ENCODE measurements at regions not wholly inside any gene's neighbourhood (a gene's known extent, or its start where the extent isn't known, plus 50 kb on each side); places are given as distances from the start of the nearest gene placed in this dataset.

DNA sequence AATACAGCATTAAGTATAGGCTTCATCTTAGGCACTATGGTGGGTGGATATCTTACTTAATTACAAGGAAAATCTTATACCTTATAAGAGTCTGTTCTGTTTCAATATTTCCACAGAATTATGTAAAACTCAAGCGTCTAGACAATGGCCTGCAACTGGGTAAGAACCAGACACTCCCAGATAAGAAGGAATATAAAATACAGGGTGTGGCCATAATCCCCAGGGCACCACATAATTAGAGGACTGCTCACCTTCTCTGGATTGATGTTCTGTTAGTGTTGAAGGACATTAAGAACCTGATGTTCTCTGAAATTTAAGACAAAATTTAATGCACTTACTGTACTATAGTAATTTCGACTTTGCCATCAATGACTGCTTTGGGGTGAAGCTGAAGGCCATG, 198.2 kb upstream of the ARSJ start:
- DNase-seq (ENCODE audit: low read depth in 2 of 2): no peak

GRCh38 chr4:114178392-114178791, 198.9 kb upstream of the ARSJ start:
- DNase-seq (ENCODE audit: low read depth in 2 of 2): no peak

GRCh38 chr4:114180481-114180880, 201.0 kb upstream of the ARSJ start:
- DNase-seq (ENCODE audit: low read depth in 2 of 2): peak; percentile 7 to 9

GRCh38 chr4:114184901-114185300, 205.5 kb upstream of the ARSJ start:
- no peak for DNase-seq (ENCODE audit: low read depth in 2 of 2)

GRCh38 chr4:114187592-114187991, 208.1 kb upstream of the ARSJ start:
- DNase-seq (ENCODE audit: low read depth in 2 of 2): no peak

DNA sequence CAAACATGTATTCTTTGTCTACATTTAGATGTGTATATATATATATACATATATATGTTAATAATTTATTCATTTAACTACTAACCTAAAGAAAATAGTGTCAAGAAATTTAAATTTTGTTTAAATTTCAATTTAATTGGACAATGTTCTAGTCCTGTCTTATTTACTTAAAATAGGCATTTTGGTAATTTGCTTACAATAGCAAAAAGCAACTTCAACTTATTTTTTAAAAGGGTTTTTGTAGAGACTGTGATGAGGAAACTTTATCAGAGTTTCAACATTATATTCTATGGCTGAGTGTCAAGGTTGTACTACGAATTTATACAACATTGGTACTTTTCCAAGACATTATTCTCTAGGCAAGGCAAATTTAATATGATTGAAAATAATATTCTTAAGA, 212.0 kb upstream of the ARSJ start:
- no peak for DNase-seq (ENCODE audit: low read depth in 2 of 2)

- no peak for DNase-seq (ENCODE audit: low read depth in 2 of 2)
Measured at GRCh38 chr4:114192854-114193253, 213.4 kb upstream of the ARSJ start.

DNA sequence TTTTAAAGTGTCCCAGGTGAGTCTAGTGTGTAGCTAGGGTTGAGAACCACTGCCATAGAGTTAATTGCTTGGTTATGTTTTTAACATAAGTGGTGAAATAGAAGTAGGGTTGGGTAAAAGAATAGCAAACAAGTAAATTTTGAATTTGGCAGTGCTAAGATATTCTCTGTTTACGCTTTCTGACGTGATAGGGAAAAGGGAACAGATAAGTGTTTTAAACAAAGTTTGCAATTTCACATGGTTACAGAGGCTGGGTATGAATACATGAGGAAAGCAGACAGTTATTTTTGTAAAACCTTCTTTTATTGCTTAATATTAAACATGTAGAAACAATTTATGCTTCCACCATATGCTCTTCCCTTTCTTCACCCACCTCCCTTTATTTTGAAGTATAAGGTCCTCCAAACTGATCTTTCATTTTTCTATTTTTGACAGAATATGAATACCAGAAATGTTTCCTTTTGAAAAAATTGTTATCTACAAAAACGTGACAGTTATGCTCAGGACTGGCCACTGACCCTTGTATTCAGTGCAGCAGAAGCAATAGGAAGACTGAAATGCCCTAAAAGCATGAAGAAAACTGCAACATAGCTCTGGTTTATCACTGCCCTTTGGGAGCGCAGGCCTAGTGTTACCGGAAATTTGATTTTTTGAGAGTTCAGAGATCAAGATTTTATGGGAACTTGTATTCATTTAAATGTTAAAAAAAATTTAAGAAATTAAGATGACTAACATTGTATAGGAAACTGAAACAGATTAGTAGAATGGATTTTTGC, 214.4 kb upstream of the ARSJ start:
- DNase-seq (ENCODE audit: low read depth in 2 of 2): no peak

DNA sequence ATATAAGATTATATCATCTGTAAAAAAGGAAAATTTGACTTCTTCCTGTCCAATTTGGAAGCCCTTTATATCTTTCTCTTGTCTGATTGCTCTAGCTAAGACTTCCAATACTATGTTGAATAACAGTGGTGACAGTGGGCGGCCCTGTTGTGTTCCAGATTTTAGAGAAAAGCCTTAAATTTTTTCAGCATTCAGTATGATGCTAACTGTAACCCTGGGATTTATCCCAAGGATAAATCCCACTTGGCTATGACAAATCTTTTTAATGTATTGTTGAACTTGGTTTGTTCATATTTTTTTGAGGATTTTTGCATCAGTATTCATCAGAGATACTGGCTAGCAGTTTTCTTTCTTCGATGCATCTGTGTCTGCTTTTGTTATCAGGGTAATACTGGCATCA, 217.2 kb upstream of the ARSJ start:
- no peak for DNase-seq (ENCODE audit: low read depth in 2 of 2)

GRCh38 chr4:114200026-114200425, 220.6 kb upstream of the ARSJ start:
- DNase-seq (ENCODE audit: low read depth in 2 of 2): no peak

DNA sequence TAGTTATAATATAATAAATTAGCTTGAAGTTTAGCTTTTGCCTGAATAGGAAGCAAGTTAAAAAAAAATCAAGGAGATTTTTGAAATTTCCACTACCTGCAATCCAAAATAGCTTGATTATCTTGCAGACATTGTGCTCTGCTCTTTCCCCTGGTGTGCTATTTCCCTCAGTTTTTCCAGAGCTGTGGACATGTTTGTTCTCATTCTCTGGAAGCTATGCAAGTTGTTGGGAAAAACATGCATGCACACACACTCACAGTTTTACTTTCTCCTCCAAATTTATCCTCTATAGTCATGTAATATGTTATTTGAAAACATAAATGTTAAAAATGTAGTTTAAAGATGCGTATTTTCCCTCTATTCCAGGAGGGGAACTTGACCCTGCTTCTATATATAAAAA, 225.8 kb upstream of the ARSJ start:
- no peak for DNase-seq (ENCODE audit: low read depth in 2 of 2)

DNA sequence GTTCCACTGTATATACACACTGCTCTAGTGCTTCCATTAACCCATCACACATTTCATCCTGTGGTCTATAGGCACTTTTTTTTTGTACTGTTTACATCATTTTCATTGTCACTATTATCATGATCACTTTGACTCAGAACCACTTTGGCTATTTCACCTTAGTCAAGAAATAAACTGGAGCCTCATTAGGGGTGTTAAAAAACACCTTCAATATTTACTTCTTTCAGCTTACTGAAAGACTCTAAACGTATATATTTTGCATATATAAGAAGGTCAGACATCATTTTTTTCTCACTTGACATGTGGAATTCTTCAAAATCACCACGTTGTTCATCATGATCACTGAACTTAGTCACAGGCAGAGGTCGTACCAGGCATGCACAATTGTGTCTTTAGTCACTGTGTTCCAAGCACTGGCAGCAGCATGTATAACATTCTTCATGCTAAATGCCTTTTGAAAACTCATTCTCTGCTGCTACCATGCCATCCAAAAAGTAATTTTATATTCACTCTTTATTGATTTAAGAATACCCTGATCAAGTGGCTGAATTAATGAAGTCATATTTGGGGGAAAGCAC, 229.2 kb upstream of the ARSJ start:
- DNase-seq (ENCODE audit: low read depth in 2 of 2): no peak

GRCh38 chr4:114209584-114209983, 230.1 kb upstream of the ARSJ start:
- DNase-seq (ENCODE audit: low read depth in 2 of 2): no peak

DNA sequence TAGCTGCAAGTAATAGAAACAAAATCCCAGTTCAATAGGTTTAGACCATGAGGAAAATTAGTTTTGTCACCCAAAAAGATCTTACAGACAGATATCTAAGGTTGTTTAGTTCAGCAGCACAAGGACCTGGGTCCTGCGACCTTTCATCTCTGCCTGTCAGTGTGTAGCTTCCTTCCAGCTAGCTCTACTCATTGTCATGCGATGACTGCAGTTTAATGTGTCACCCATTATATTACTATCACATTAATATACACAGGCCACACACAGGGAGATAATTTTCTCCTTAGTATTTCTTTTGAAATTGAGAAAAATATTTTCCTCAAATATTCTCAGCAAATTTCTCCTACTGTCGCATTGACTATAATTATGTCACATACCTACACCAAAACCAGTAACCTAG, 232.1 kb upstream of the ARSJ start:
- DNase-seq (ENCODE audit: low read depth in 2 of 2): no peak

- no peak for DNase-seq (ENCODE audit: low read depth in 2 of 2)
Measured at GRCh38 chr4:114217150-114217817, 237.8 kb upstream of the ARSJ start.

- no peak for DNase-seq (ENCODE audit: low read depth in 2 of 2)
Measured at GRCh38 chr4:114223580-114223979, 244.1 kb upstream of the ARSJ start.

- DNase-seq (ENCODE audit: low read depth in 2 of 2): no peak
Measured at GRCh38 chr4:114225436-114225835, 246.0 kb upstream of the ARSJ start.

GRCh38 chr4:114226179-114226578, 246.7 kb upstream of the ARSJ start:
- DNase-seq (ENCODE audit: low read depth in 2 of 2): no peak

DNA sequence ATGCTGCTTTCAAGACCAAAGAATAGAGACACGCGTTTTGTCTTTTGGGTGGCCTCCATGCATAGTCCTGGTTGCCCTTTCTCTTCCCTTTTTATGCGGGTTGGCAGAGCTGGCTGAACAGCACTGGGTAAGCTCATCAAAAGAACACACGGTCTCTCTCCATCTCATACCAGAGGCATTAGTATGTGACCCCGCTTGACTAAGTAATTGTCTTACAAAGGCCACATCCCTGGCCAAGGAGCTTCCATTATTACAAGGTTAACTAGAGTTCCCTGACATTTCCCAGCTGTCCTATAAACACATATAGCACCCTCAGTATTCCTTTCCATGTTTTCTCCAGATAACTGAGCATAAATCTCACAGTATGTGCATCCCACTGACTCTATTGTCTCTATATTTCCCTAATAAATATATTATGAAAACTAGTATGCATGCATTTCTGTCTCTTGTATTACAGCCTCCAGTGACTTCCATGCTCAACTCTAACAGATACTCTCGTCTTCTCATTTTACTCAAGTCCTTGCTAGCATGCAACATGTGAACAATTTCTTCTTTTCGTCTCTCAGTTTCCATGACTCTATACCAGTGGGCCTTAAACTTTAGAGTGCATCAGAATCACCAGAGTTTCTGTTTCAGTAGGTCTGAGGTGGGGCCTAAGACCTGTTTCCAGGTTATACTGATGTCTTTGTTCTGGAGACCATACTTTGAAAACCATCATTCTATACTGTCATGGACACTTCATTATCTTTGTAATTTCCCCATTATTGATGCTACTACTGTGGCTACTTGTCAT, 247.7 kb upstream of the ARSJ start:
- no peak for DNase-seq (ENCODE audit: low read depth in 2 of 2)

DNA sequence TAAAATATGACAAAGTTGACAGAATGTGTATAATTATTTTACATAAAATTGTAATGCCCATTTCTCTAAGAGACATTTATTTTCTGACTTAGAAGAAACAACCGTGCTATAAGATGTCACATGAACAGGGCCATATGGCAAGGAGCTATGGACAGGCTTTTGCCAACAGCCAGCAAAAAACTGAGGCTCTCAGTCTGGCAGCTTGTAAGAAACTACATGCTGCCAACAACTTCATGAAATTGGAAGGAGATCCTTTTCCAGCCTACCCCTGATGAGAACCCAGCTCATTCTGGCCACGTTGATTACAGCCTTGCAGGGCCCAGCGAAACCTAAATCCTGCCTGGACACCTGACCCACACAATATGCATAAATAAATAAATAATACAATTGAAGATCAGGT, 250.3 kb upstream of the ARSJ start:
- no peak for DNase-seq (ENCODE audit: low read depth in 2 of 2)

DNA sequence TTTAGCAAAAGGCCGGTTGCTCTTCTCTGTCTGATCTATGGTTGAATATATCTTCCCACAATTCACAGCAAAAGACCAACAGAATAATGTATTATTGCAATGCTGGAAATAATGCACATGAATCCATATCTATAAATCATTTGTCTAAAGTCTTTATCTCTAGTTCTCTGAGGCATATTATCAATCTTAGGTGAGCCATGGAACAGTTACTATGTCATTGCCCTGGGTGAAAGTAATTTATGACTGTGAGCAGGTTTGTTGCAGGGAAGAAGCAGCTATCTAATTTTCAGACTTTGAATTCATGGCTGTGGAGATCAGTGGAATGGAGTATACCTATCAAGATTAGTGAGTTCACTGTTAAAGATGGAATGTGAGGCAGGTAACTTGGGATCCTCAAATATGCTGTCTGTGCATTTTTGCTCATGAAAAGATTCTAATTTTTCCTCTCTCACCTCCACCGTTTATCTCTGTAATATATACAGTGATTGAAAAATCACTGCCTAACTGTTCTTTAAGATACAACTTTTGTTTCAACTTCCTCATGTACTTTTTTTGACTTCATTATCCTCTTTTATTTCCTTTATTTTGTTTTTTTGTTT, 256.8 kb upstream of the ARSJ start:
- no peak for DNase-seq (ENCODE audit: low read depth in 2 of 2)

GRCh38 chr4:114237997-114238396, 258.6 kb upstream of the ARSJ start:
- DNase-seq (ENCODE audit: low read depth in 2 of 2): no peak

Measured in activated CD4-positive, alpha-beta T cell treated with anti-CD3 and anti-CD28 coated beads for 24 hours (primary cell).